D721Med (cell line): ENCODE measurements at regions not wholly inside any gene's neighbourhood (a gene's known extent, or its start where the extent isn't known, plus 50 kb on each side); places are given as distances from the start of the nearest gene placed in this dataset.
A peak's percentile ranks its signal among the peaks of the same experiment; 100 is the strongest.
"Not testable (repeated sequence)": the region's sequence is repeated elsewhere in the genome, so short reads cannot be mapped to it uniquely, and the experiment has no call there.

ENCODE experiments used
- DNase-seq: peaks from one replicate; pipeline ENCODE4 v3.0.0; 2011; ENCODE audit warnings: low spot score; ENCODE audit not compliant: insufficient read length
- FAIRE-seq: peaks from 2 replicates; lab custom pipeline; 2011; peaks lifted over from hg19 to GRCh38; lab: Jason Lieb, UNC
- CTCF ChIP-seq: IDR thresholded peaks from 2 replicates; pipeline ENCODE4 v1.5.1; 2012; ENCODE audit warnings: mild to moderate bottlenecking, control low read depth; ENCODE audit not compliant: insufficient read depth; ENCODE audit errors: missing control alignments

DNA sequence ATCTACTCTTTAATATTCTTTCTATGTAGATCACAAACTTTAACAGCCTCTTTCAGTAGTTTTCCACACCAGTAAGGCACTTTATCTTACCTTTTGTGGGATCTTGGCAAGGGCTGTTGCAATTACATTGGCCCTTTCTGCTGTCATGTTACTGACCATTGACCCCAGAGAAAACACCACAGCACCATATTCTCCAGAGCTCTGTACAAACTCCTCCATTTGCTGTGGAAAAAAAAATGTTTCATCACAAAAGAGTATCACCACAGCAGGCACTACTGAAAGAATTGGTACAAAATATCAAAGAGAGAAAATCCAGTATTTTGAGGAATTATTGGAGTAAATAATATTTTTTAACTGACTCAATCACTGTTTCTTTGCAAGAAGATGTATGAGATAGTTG is 62.3 kb upstream of the UGT2A3 start:
- FAIRE-seq, DNase-seq: not testable (repeated sequence)

GRCh38 chr4:69017986-69018385 is 66.4 kb upstream of the UGT2A3 start:
- FAIRE-seq, DNase-seq: not testable (repeated sequence)

GRCh38 chr4:69019538-69020461 is 68.2 kb upstream of the UGT2A3 start:
- peak; percentile 29 for FAIRE-seq
- DNase-seq, result not testable (repeated sequence)

DNA sequence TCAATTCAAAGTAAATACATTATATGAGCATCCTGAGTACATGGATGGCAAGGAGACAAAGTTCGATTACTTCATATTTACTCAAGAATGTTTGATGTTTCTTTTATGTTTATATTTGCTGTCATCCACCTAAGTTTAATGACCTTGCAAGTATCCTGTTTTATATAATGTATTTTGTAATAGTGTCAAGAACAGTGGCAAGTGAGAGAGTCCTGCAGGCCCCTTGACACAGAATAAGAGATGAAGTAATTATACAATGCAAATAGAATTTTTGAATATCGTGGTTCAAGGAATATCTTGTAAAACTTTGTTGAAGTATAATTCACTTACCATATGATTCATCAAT is 68.8 kb upstream of the UGT2A3 start:
- not testable (repeated sequence) for FAIRE-seq, DNase-seq

DNA sequence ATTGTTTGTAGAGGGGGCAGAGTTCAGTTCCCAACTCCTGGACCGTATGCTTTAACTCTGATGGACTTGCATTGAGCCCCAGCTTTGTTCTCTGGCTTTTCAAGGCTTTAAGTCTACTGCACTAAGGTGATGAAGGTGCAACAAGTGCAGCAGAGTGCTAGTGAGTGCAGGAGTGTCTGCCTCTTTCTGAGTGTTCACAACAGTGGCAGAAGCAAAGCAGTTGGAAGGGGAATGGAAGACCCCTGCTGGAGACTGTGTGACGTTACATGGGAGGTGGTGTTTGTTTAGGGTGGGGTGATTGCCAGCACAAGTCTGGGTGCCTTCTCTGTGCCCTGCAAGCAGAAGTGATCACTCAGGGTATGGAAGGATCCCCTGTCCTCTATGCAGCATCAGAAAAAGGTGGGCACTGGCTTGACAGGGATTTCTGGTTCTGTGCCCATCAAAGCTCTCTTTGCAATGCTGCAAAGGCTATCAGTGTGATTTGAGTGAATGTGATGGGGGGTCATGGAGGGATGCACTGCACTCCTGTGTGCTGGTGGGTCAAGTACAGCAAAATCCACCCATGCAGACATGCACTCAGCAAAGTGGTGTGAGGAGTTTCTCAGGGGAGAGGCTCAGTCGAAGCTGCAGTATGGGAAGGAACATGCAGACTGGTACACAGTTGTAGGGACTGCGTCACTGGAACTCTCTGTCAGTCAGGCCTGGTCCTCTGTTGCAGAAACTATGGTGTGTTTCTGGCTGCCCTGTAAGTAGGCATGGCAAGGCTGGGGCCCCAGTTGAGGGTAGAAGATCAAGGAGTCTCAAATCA is 70.9 kb upstream of the UGT2B7 start:
- TF ChIP-seq CTCF, result no peak
- FAIRE-seq (no peak), DNase-seq (no peak)

DNA sequence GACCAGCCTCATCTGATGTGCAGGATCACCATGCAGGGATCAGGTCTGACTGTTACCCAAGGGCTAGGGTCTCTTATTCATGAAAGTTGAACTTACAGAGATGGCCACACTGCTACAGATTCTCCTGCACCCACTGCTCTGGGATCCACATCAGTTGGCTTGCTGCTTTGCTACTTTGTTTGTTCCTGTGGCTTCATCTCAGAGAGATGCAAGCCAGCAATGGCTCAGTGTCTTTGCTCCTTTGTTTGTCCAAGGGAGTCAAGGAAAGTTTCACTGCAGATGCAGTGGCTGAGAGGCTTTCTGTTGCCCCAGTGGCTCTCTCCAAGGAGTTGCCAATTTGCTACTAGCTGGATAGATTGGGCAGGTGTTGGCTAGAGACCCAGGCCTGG is 70.3 kb upstream of the UGT2B7 start:
- DNase-seq, result no peak
- FAIRE-seq, result no peak
- TF ChIP-seq CTCF, result no peak

GRCh38 chr4:69026974-69027373 is 69.3 kb upstream of the UGT2B7 start:
- no peak for DNase-seq
- FAIRE-seq, result no peak
- TF ChIP-seq CTCF, result no peak

DNA sequence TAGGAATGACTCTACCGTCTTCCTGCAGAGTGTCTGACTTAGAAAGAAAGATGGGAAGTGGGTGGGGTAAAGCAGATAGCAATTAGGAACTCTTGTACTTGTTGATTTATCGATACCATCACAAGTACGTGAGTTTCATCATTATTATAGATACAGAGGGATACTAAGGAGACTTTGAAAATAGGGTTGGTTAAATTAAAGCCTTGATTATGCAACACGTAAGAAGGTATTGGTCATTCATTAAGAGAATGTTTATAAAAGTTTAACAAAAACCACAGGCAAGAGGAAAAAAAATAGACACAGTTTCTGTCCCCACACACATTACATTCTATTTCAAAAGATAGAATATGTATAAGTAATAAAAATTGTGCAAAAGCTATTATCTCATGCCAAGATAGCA is 65.9 kb upstream of the UGT2B7 start:
- TF ChIP-seq CTCF, result no peak

DNA sequence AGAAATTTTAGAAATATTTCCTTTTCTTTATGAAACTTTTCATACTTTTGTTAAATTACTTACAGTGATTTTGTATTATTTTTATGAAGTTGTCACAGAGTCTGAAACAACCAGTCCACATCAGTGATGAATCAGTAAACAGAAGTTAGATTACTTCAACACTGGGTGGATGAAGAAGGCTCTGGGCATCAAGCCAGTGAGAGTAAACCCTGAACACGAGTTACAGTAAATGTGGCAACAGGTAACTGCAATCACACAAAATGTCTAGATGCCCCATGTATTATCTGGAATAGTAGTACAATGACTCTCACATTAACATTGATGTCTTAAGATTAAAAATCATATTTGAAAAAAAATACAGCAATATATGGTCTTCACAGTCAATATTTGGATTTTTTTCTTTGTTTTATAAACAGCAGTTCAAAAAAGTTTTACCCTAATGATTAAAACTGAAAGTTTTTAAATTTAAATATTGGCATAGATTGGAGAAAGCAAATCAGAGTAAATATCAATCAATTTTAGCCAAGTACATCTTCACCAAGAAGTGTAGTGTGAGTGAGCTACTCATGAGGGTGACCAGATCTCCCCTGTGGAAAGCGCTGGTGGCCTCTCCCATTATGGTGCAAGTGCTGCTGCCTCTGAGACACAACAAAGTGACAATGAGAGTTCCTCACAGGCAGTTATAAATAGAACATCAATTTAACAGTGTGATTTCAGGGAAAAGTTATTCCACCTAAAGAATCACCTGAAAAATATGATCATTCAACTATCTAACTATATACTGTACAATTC is 63.2 kb upstream of the UGT2B7 start:
- FAIRE-seq (no peak), DNase-seq (no peak)
- TF ChIP-seq CTCF, result no peak

More for the DNA sequence above, 65.9 kb upstream of the UGT2B7 start:
- DNase-seq (no peak), FAIRE-seq (no peak)

DNA sequence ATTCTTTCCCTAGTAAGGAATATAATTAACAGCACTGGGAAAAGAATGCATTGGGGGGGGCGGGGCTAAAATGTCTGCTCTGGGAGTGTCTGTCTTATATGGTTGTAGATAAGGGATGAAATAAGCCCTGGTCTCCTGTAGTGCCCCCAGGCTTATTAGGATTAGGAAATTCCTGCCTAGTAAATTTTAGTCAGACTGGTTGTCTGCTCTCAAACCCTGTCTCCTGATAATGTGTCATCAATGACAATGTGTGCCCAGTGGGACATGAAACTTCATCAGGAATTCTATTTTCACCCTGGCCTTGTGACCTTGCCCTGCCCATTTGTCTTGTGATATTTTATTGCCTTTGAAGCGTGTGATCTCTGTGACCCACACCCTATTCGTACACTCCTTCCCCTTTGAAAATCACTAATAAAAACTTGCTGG is 61.9 kb upstream of the UGT2B7 start:
- FAIRE-seq, DNase-seq: not testable (repeated sequence)
